GM23338 (cell line): ENCODE measurements at regions not wholly inside any gene's neighbourhood (a gene's known extent, or its start where the extent isn't known, plus 50 kb on each side); places are given as distances from the start of the nearest gene placed in this dataset.

Experiments
- ATAC-seq: fragments of 200-7000 bp; cut with Tn5 transposase; 3 replicates; pipeline ENCODE4 v1.9.1; 2020
- DNase-seq: peaks from one replicate; pipeline ENCODE4 v3.0.0-alpha.2; 2015; ENCODE audit warnings: low spot score
- H2AFZ ChIP-seq: fragments of 200-600 bp; sonication (generic); 2 replicates; pipeline ENCODE4 v1.8.0; 2016; ENCODE audit warnings: antibody characterized with exemption, mild to moderate bottlenecking, moderate library complexity
- H3F3A ChIP-seq: fragments of 200-600 bp; sonication (generic); replicated peaks from 2 replicates; pipeline ENCODE4 v1.8.0; 2017; ENCODE audit warnings: antibody characterized with exemption, mixed run types, low read depth
- H3K27ac ChIP-seq: fragments of 200-600 bp; sonication (generic); 2 replicates; pipeline ENCODE4 v1.6.1; 2016; ENCODE audit warnings: low read depth
- H3K27me3 ChIP-seq: fragments of 200-600 bp; sonication (generic); 2 replicates; pipeline ENCODE4 v1.8.0; 2016; ENCODE audit warnings: mild to moderate bottlenecking, mixed run types, moderate library complexity; ENCODE audit not compliant: insufficient read depth
- H3K36me3 ChIP-seq: fragments of 200-600 bp; sonication (generic); 2 replicates; pipeline ENCODE4 v1.8.0; 2016; ENCODE audit warnings: mild to moderate bottlenecking; ENCODE audit not compliant: insufficient read depth
- H3K4me1 ChIP-seq: fragments of 200-600 bp; sonication (generic); 2 replicates; pipeline ENCODE4 v1.8.0; 2016; ENCODE audit warnings: mild to moderate bottlenecking, moderate library complexity; ENCODE audit not compliant: insufficient read depth
- H3K4me2 ChIP-seq: fragments of 200-600 bp; sonication (generic); 2 replicates; pipeline ENCODE4 v1.7.1; 2017; ENCODE audit warnings: mixed run types
- H3K4me3 ChIP-seq: fragments of 200-600 bp; sonication (generic); 2 replicates; pipeline ENCODE4 v1.6.1; 2016; ENCODE audit warnings: mixed run types
- H3K79me2 ChIP-seq: fragments of 200-600 bp; sonication (generic); replicated peaks from 2 replicates; pipeline ENCODE4 v1.8.0; 2017; ENCODE audit warnings: mild to moderate bottlenecking; ENCODE audit not compliant: insufficient read depth
- H3K9me2 ChIP-seq: fragments of 200-600 bp; sonication (generic); 2 replicates; pipeline ENCODE4 v1.8.0; 2017; ENCODE audit not compliant: insufficient read depth
- H4K20me1 ChIP-seq: fragments of 200-600 bp; sonication (generic); replicated peaks from 2 replicates; pipeline ENCODE4 v1.8.0; 2017; ENCODE audit warnings: mild to moderate bottlenecking; ENCODE audit not compliant: insufficient read depth
- H3K27ac Mint-ChIP-seq: 2 replicates; pipeline ENCODE4 v1.8.0; 2020; ENCODE audit warnings: inconsistent platforms, mild to moderate bottlenecking, moderate library complexity, mixed read lengths
- H3K27me3 Mint-ChIP-seq: 3 replicates; pipeline ENCODE4 v1.8.0; 2022; ENCODE audit warnings: low read depth, mild to moderate bottlenecking, moderate library complexity, mixed read lengths, inconsistent platforms; ENCODE audit not compliant: insufficient read depth, poor library complexity
- H3K36me3 Mint-ChIP-seq: 3 replicates; pipeline ENCODE4 v1.8.0; 2021; ENCODE audit warnings: low read depth, mild to moderate bottlenecking, inconsistent platforms, moderate library complexity, mixed read lengths
- H3K4me1 Mint-ChIP-seq: 3 replicates; pipeline ENCODE4 v1.8.0; 2020; ENCODE audit warnings: mild to moderate bottlenecking, inconsistent platforms, mixed read lengths
- H3K4me3 Mint-ChIP-seq: 3 replicates; pipeline ENCODE4 v1.8.0; 2021; ENCODE audit warnings: moderate library complexity, mild to moderate bottlenecking, inconsistent platforms, mixed read lengths
- H3K9me3 Mint-ChIP-seq: 3 replicates; pipeline ENCODE4 v1.8.0; 2020; ENCODE audit warnings: moderate library complexity, mild to moderate bottlenecking, inconsistent platforms, mixed read lengths
- CREB1 ChIP-seq: fragments of 250-450 bp; sonication (Bioruptor Pico); IDR thresholded peaks from 2 replicates; pipeline ENCODE4 v1.5.0; 2020; ENCODE audit warnings: low read depth, mild to moderate bottlenecking, moderate library complexity
- CTCF ChIP-seq, 2 experiments: fragments of 200-600 bp in 1 of 2; sonication (generic) in 1 of 2; conservative IDR thresholded peaks; 2 replicates each; pipeline versions ENCODE4 v1.5.1 to v1.6.1; 2016 to 2017; ENCODE audit warnings: antibody characterized with exemption in 2 of 2, low read depth in 2 of 2, mild to moderate bottlenecking in 2 of 2, moderate library complexity in 1 of 2
- ETS1 ChIP-seq: IDR thresholded peaks from 2 replicates; pipeline ENCODE4 v1.6.1; 2016; ENCODE audit warnings: antibody characterized with exemption
- EZH2phosphoT487 ChIP-seq: fragments of 200-600 bp; sonication (generic); IDR thresholded peaks from one replicate; pipeline ENCODE4 v1.8.1; 2018; ENCODE audit warnings: antibody characterized with exemption; ENCODE audit not compliant: unreplicated experiment
- JUNB ChIP-seq: IDR thresholded peaks from one replicate; pipeline ENCODE4 v1.6.1; 2016; ENCODE audit warnings: antibody characterized with exemption; ENCODE audit not compliant: unreplicated experiment
- NANOG ChIP-seq: IDR thresholded peaks from 2 replicates; pipeline ENCODE4 v1.6.1; 2016; ENCODE audit warnings: antibody characterized with exemption, borderline replicate concordance
- POLR2AphosphoS5 ChIP-seq: IDR thresholded peaks from 2 replicates; pipeline ENCODE4 v1.6.1; 2016; ENCODE audit warnings: antibody characterized with exemption, low read depth
- REST ChIP-seq: IDR thresholded peaks from one replicate; pipeline ENCODE4 v1.6.1; 2018; ENCODE audit warnings: antibody characterized with exemption; ENCODE audit not compliant: unreplicated experiment
- STAT1 ChIP-seq: IDR thresholded peaks from one replicate; pipeline ENCODE4 v1.6.1; 2016; ENCODE audit warnings: antibody characterized with exemption; ENCODE audit not compliant: unreplicated experiment
- ZNF114 ChIP-seq: fragments of 250-450 bp; sonication (Bioruptor Pico); IDR thresholded peaks from 2 replicates; pipeline ENCODE4 v1.5.0; 2020; ENCODE audit warnings: mild to moderate bottlenecking, moderate library complexity
- ZNF462 ChIP-seq: fragments of 250-450 bp; sonication (Bioruptor Pico); IDR thresholded peaks from 2 replicates; pipeline ENCODE4 v1.5.0; 2020; ENCODE audit warnings: mild to moderate bottlenecking, moderate library complexity

- TF ChIP-seq ZNF462 (CRISPR knock-in tag) (no peak), ZNF114 (CRISPR knock-in tag) (no peak), REST (no peak), POLR2AphosphoS5 (no peak), EZH2phosphoT487 (no peak), JUNB (no peak)
These were observed 1071.9 kb upstream of the CDH2 start (continued) for GRCh38 chr18:29248805-29249204.

GRCh38 chr18:29241199-29241598, 1064.3 kb upstream of the CDH2 start:
- Histone ChIP-seq H3K36me3 (no peaks in the 10 kb centered on the region), H3F3A (no peaks in the 10 kb centered on the region), H3K4me2 (no peak overlapping the region), H2AFZ (no peak overlapping the region), H4K20me1 (no peaks in the 10 kb centered on the region), H3K27me3 (no peaks in the 10 kb centered on the region), H3K4me3 (no peak overlapping the region), H3K9me2 (0 out of 2 replicates have a peak, but pooled peaks cover 3% of the 10 kb centered on the region), H3K79me2 (no peaks in the 10 kb centered on the region), H3K4me1 (no peaks in the 10 kb centered on the region), H3K27ac (no peak overlapping the region)
- H3K27me3 Mint-ChIP-seq = peaks cover 4% of the 10 kb centered on the region
- DNase-seq (no peak), ATAC-seq (no peak)
- no peaks in the 10 kb centered on the region; the same call in 2 of the 3 replicates for H3K9me3 Mint-ChIP-seq
- H3K36me3 Mint-ChIP-seq = 0 out of 3 replicates have a peak, but pooled peaks cover 2% of the 10 kb centered on the region
- no peak overlapping the region for H3K27ac Mint-ChIP-seq
- no peaks in the 10 kb centered on the region for H3K4me1 Mint-ChIP-seq
- H3K4me3 Mint-ChIP-seq = no peak overlapping the region
- TF ChIP-seq NANOG (no peak), ZNF114 (CRISPR knock-in tag) (no peak), STAT1 (no peak), CTCF (conservative IDR thresholded peaks at IDR 0.05; ENCODE audit: low read depth in 2 of 2) (no peak), EZH2phosphoT487 (no peak), CREB1 (CRISPR knock-in tag) (no peak), ETS1 (no peak)
